ENCODE measurements at regions not wholly inside any gene's neighbourhood (a gene's known extent, or its start where the extent isn't known, plus 50 kb on each side); places are given as distances from the start of the nearest gene placed in this dataset.
A peak's percentile ranks its signal among the peaks of the same experiment; 100 is the strongest.

DNA sequence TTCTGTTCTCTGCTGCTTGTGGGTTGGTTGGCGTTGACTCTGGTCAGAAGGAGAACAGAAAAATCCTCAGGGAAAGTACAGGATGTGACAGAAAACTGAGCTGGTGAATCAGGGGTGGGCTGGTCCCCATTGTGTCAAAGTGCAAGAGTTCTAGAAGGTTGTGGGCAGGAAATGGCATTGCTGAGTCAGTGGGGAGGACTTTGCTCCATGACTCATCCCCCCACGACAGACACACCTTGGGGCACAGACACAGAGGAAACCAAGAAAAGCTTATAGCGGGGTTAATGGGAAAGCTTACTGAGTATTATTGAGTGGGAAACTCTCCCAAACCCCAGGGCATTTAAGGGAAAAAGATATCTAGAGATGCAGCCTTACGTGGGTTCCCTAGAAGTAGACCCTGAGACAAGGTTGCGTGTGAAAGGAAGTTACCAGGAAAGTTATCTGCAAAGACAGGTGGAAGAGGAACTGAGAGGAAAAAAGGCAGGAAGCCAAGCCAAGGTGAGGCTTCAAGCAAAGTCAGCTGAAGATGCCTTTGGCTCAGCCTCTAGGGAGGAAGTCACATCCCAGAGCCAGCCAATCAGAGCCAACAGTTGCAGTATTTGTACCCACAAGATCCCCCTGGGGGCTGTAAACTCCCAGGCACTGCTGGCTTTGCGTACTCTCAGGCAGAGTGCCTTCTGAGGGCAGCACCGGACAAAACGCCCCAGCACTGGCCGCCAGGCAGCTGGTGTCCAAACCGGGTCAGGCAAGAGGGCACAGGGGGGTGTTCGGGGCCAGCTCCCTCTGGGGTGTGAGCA lies 86.4 kb downstream of the FOXL1 start:
- peak; percentile 5 to 21 for DNase-seq (ENCODE audit: low read depth in 2 of 2)

DNA sequence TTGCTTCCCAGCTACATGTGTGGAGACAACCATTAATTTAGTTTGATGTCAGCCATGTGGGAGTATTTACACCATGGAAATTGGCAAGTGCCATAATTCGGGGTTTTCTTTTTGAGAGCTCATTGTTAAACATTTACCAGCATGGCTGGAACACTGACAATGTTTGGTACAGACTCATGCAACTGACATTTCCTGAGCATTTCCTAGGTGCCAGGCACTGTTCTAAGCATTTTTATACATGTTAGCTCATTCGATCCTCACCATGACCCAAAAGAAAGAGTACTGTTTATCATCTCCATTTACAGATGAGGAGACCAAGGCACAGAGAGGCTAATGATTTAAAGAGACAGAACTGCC lies 86.9 kb downstream of the FOXL1 start:
- DNase-seq (ENCODE audit: low read depth in 2 of 2), result no peak

DNA sequence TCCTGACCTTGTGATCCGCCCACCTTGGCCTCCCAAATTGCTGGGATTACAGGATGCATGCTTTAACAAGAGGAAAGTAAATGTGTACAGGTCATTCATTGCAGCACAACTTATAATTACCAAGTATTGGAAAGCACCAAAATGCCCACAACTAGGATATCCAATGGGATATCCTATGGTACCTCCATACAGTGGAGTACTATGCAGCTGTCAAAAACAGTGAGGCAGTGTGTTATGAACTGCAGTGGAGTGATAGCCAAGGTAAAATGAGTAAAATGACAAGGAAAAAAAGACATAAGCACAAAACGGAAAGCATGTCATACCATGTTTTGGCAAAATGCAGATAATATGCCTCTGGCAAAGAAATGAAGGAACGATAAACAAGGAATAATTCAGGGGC lies 87.6 kb downstream of the FOXL1 start:
- no peak for DNase-seq (ENCODE audit: low read depth in 2 of 2)

DNA sequence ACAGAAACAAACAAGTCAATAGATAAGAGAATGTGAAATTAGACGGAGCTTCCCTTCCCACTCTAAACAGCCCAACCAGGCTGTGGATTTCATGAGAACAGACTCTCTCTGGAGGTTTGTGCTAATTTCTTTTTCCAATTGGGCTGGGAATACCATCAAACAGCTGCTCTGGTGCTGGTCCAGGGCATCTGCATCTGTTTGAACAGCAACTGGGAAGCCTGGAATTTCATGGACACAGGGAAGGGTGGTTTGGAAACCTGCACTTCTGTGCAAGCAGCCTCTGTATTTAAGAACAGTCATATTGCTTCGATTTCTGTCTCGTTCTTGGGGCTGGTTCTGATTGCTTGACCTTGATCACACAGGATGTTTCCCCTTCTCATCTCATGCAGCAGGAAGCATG lies 88.7 kb downstream of the FOXL1 start:
- no peak for DNase-seq (ENCODE audit: low read depth in 2 of 2)

DNA sequence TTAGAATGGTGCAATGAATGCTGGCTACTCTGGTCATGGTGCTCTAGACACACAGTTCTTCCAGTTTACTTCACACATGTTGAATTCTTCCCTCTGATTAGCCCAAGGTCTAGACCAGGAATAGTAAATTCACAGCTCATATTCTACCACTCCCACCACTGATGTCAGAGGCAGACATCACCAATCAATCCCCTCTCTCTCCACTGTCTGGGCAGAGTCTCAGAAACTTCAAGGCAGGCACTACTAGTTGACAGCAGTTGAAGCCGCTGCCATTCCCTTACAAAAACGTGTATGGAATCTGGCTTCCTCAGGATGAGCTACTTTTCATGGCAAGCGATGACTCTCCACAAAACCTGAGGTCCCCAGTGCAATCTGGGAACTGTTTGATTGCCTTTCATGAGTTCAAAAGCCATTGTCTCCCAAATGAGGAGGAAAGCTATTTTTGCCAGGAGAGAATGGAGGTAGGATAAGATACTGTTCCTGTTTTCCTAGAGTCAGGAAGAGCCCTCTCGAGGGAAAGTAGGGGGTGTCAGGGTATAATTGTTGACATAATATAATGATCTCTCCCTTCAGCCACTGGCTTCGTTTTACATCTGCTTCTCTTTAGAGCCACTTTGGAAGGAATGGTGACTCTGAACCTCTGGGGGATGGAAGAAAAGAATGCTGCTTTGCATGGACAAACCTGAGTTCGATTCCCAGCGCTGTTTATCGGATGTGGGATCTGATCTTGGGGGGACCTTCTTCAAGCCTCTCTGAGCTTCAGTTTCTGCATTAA lies 90.0 kb downstream of the FOXL1 start:
- DNase-seq (ENCODE audit: low read depth in 2 of 2), result no peak

DNA sequence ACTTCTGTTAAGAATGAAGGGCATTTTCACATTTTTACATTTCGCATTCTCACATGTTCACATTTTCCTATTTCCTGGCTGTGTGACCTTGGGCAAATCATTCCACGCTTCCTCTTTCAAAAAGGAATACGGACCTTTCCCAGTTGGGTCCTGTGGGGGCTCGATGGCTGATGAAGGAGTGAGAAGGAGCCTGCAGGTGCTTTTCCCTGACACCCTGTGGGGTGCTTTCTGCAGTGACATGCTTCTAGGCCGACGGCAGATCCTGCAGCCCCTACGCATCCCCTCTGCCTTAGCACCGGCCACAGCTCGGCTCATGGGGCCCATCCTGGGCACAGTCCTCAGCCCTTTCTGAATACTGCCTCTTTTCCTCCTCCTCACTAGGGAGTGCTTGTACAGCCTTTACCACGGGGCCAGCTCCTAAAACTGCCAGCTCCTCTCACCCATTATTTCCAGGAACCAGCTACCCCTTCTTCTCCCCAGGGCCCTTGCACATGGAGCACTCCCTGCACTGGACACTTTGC lies 91.0 kb downstream of the FOXL1 start:
- DNase-seq (ENCODE audit: low read depth in 2 of 2), result no peak

DNA sequence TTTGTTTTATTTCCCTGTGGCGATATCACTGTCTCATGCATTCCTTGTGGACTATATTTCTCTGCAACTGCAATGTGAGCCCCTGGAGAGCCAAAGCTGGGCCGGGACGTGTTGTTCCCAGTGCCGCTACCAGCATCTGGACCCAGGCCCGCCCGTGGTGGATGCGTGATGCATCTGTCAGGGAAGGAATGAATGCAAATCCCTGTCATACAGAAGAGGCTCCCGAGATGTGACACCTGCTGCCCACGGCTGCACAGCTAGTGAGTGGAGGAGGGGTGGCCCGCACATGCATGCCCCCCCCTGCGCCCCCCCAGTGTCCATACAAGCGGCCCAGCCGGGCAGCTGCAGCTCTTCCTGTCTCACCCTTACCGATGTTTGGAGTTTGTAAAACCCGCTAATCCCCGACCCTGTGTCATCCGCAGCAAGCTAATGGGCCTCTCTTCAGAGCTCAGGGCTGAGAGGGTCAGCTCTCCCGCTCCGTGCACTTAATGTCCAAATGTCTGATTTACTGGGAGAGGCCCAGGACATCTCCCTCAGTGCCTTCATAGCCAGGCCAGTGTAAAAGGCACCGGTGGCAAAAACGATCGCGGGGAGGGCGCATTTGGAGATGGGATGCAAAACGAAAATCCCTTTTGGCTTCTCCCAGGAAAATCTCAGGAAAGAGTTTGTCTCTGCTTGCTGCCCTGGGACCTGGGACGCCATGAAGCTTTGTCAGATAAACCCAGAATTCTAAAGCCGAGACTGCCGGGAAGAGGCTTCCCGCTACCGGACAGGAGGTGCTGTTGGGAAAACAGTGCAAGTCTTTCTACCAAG lies 91.8 kb downstream of the FOXL1 start:
- DNase-seq (ENCODE audit: low read depth in 2 of 2), result no peak

DNA sequence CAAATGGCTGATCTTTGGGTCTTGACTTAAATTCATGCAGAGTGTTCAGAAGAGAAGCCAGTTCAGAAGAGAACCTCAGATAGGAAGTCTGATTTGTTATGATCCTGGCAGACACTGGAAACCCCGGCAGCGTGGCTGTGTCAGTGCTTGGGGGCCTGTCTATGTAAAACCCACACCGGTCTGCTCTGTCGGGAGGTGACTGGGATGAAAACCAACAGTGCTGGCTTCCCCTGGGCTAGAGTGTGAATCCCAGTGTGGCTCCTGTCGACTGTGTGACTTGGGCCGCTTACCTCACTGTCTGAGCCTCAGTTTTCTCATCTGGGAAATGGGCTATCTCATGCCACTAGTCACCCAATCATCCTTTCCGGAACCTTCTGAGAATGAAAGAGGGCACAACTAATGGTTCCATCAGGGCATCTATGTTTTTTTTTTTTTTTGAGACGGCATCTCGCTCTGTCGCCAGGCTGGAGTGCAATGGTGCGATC lies 92.4 kb downstream of the FOXL1 start:
- DNase-seq (ENCODE audit: low read depth in 2 of 2), result no peak

DNA sequence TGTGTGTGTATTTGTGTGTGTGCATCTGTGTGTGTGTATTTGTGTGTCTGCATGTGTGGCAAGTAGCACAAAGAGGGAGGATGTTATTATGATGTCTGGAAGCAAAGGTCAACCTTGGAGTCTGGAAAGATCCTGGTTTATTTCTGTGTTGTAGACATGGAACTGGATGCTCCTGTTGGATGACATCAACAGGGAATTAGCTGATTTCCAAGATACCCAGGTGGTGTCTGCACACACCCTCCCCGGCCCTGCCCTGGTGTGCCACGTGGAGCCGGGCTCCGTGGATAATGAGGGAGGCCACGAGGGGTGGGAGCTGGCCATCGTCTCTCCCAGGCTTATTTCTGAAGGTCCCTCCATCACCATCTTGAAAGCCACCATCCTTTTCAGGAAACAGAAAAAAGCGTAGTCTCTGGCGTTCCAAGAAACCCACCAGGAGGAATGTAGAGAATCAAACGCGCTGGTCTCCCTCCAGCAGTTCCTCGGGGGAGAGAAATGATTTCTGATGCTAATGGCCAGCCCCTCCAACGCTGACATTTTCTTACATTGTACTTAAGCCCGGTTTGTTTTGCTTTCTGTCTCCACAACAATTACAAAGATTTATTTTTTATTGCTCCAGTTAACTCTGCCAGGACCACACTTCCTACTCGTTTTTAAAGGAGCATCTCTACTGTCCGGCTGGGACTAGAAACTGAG lies 93.3 kb downstream of the FOXL1 start:
- DNase-seq (ENCODE audit: low read depth in 2 of 2), result no peak

DNA sequence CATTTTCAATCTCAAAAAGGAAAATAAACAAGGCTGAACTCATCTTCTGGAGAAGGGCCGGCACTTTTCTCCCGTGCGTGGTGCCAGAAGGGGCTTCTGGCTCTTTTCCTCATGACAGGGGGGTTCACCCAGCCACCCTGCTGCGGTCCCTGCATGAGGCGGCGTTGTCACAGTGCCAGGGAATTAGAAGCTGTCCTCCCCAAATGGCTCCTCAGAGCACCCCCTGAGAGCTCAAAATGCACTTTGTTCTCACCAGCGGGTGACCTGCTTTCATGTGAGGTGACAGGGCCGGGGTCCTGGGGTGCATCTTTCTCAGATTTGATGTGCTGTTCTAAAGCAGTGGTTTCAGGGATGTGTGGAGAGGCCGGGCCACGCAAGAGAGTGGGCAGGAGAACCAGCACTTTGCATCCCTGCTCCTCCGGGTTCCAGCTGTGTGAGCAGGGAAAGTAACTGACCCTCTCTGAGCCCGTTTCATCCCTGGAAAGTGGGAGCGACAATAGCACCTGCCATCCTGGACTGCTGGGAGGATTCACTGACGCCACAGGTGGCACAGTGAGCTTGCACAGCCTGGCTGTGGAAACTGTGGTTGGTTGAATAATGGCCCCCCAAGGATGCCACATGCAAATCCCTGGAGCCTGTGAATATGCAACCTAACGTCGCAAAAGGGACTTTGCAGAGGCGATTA lies 94.0 kb downstream of the FOXL1 start:
- DNase-seq (ENCODE audit: low read depth in 2 of 2), result no peak

DNA sequence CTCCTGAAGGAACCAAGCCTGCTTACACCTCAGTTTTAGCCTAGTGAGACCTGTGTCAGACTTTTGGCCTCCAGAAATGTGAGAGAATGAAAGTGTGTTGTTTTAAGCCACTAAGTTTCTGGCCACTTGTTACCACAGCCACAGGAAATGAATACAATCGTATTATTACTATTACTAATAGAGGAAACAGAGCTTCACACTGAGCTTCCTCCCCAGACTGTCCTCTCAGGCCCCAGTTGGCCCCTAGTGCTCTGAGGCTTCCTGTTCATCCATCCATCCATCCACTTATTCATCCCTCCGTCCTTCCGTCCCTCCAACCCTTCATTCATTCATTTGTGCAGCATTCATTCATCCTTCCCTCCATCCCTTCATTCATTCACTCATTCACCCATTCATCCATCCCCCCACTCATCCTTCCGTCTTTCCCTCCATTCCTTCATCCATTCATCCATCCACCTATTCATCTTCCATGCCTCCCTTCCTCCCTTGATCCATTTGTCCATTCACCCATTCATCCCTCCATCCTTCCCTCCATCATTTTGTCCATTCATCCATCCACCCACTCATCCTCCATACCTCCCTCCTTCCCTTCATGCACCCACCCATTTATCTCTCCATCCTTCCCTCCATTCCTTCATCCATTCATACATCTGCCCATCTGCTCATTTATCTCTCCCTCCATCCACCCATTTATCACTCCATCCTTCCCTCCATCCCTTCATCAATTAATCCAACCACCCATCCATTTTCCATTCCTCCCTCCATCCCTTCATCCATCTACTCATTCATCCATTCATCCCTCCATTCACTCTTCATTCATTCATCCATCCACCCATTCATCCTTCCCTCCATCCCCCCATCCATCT lies 95.0 kb downstream of the FOXL1 start:
- DNase-seq (ENCODE audit: low read depth in 2 of 2), result no peak

DNA sequence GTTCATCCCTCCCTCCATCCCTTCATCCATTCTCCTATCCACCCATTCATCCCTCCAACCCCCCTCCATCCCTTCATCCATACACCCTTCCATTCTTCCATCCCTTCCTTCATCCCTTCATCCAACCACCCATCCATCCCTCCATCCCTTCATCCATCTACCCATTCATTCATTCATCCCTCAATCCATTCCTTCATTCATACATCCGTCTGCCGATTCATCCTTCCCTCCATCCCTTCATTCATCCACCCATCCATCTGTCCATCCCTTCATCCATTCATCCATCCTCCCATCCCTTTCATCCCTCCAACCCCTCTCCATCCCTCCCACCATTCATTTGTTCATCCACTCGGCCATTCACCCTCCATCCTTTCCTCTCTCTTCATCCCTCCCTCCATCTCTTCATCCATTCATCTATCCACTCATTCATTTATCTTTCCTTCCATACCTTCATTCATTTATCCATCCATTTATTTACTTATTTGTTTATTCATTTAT lies 95.7 kb downstream of the FOXL1 start:
- DNase-seq (ENCODE audit: low read depth in 2 of 2), result no peak

DNA sequence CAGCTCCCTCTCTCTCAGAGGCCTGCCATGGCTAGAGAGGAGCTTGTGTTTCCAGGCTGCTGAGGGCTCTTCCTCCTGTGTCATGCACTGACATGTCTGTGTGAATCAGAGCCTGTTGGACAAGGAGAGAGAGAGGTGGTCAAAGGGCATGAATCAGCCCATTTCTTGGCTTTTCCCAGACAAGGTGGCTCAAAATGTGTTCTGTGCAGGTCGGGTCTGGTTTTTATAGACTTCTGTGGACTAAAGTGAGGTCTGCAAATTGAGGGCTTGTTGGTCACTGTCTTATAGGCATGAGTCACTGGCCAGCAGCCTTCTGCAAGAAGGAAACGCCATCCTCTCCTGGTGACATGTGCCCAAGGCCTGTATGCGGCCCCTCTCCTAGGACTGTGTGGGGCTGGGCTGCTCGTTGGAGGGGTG lies 97.9 kb downstream of the FOXL1 start:
- DNase-seq (ENCODE audit: low read depth in 2 of 2), result no peak

DNA sequence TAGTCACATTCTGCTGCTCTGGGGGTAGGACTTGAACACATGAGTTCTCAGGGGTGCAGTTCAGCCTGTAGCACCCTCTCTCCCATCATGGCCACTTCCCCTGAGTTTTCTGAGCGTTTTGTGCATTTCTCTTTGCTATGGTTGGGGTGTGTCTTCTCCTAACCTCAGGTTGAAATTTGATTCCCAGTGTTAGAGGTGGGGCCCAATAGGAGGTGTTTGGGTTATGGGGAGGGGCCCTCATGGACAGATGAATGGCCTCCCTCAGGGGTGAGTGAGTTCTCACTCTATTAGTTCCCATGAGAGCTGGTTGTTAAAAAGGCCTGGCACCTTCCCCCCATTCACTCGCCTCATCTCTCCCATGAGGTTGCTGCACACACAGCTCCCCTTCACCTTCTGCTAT lies 101.1 kb downstream of the FOXL1 start:
- DNase-seq (ENCODE audit: low read depth in 2 of 2), result no peak

DNA sequence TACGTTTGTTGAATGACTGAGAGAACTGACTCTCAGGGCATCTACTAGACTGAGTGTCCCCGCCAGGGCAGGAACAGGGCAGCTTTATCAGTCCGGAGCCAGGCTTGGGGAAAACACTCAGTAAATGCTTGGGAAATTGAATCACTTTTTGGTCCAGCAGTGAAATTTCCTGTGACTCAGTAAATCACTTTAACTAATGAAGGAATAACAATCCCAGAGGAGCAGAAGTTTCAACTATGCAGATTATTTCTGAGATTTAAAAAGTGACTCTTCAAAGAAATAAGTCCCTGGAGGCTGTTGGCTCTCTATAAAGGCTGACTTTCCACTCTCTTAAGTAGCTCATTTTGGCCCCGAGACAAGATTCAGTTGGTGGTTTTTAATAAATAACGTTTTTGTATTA lies 101.8 kb downstream of the FOXL1 start:
- no peak for DNase-seq (ENCODE audit: low read depth in 2 of 2)

DNA sequence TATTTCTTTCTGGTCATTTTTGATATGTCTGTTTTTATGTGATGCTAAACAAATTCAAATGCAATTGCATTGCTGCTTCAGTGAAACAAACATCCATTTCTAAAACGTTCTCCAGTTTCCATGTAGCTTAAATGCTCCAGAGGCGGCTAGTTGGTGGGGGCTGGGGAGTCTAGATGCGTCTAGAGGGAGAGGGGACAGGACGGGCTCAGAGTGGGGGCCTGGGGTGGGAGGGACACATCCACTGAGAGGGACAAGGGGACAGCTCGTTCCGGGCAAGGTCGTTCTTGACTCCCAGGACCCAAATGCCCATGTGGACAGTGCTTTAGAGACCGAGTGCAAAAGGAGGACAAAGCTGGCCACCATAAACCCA lies 102.3 kb downstream of the FOXL1 start:
- no peak for DNase-seq (ENCODE audit: low read depth in 2 of 2)

DNA sequence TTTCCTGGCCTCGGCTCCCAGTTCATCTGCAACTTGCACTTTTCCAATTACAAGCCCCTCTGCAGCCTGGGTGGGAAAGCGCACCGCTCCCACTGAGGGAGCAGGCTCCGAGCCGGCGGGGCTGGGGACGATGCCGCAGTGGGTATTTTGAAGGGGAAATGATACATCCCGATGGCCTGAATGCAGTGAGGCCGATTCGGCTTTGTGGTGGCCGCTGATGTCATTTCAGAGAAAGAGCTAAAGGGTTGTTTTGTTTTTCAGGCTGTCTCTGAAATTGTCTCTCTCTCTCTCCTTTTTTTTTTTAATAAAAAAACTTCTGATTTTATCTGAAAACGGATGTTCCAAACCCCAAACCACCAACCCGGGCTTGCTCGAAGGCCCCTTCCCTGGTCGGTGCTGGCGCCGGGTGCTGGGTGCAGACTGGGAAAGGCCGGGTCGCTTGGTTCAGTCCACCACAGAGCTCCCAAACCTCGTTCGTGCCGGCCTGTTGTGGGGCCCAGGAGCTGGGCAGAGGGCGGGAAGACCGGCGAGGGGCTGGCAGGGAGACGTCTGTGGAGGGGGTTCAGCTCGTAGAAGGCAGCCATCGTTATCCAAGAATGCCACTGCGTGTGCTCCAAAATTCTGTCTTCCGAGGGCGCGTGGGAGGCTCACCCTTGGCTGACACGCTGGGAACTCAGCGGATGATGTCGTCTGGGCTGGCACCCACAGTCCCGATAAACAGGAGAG lies 102.8 kb downstream of the FOXL1 start:
- no peak for DNase-seq (ENCODE audit: low read depth in 2 of 2)

DNA sequence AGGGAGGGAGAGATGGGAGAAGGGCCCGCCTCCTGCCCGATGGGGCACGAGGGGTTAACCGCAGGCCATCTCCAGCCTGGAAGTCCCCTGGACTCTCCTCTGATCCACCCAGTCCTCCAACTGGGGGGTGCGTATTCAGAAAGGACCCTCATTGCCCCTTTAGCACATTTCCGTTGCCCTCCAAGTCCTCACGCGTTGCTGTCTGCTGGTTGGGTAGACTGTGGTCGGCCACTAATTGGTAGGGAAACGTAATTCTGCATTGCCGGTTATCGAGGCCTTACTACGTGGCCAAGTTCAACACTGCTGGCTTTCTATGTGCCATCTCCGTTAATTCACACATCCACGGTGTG lies 103.4 kb downstream of the FOXL1 start:
- no peak for DNase-seq (ENCODE audit: low read depth in 2 of 2)

DNA sequence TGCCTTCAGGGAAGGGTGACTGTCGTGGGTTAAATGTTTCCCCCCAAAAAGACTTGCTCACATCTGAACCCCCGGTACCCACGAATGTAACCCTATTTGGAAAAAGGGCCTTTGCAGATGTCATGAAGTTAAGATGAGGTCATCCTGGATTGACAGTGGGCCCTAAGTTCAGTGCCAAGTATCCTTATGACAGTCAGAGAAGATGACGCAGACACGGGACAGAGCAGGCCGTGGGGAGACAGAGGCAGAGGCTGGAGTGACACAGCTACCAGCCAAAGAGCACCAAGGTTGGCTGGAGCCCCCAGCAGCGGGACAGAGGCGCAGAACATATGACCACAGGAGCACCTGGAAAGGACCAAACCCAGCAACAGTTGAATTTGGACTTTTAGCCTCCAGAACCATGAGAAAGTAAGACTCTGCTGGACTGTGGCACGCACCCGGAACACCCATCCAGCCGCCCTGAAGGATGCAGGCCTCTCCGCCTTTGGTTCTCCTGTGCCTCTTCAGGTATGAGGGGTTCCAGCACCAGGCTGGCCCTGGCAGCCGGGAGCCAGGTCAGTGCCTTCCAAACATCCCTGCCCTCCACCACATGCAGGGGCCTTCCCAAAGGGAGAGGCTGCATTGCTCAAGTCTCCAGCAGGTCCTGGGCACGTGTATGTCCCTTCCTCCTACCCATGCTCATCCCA lies 104.0 kb downstream of the FOXL1 start:
- DNase-seq (ENCODE audit: low read depth in 2 of 2), result no peak
